Gastroesophageal sphincter (tissue), 4 donors: ENCODE measurements at regions not wholly inside any gene's neighbourhood (a gene's known extent, or its start where the extent isn't known, plus 50 kb on each side); places are given as distances from the start of the nearest gene placed in this dataset.

ENCODE experiments used
- ATAC-seq: fragments of 150-250 bp; one replicate; pipeline ENCODE4 v1.9.1; 2016; ENCODE audit warnings: mild to moderate bottlenecking, moderate library complexity
- H3K27ac ChIP-seq, 4 donors: fragments of 200-600 bp; sonication (generic) in 3 of 4; 1 replicate in 3 of 4; 2 replicates in 1 of 4; pipeline ENCODE4 v1.5.1; 2016 to 2019
- H3K27me3 ChIP-seq: fragments of 200-600 bp; sonication (generic); one replicate; pipeline ENCODE4 v1.5.1; 2019
- H3K36me3 ChIP-seq, 2 donors: fragments of 200-600 bp; sonication (generic); one replicate each; pipeline ENCODE4 v1.5.1; 2019; ENCODE audit warnings: control low read depth in 1 of 2
- H3K4me1 ChIP-seq, 3 donors: fragments of 200-600 bp; sonication (generic); 1 replicate in 2 of 3; 2 replicates in 1 of 3; pipeline ENCODE4 v1.5.1; 2016 to 2019; ENCODE audit warnings: control low read depth in 2 of 3
- H3K4me3 ChIP-seq, 2 donors: fragments of 200-600 bp; sonication (generic); one replicate each; pipeline ENCODE4 v1.5.1; 2019; ENCODE audit warnings: mild to moderate bottlenecking in 1 of 2, moderate library complexity in 1 of 2
- H3K9me3 ChIP-seq, 3 donors: fragments of 200-600 bp; sonication (generic); one replicate each; pipeline ENCODE4 v1.5.1; 2017 to 2019; ENCODE audit warnings: control low read depth in 2 of 3
- EP300 ChIP-seq: sonication (generic); formaldehyde crosslinking; IDR thresholded peaks from one replicate; pipeline ENCODE4 v1.6.1; 2017; ENCODE audit warnings: antibody characterized with exemption, mild to moderate bottlenecking
- POLR2A ChIP-seq, 2 donors: fragments of 450-650 bp; IDR thresholded peaks; one replicate each; pipeline ENCODE4 v1.6.1; 2017; ENCODE audit warnings: antibody characterized with exemption in 2 of 2, mild to moderate bottlenecking in 2 of 2, moderate library complexity in 1 of 2
- POLR2AphosphoS5 ChIP-seq: sonication (generic); formaldehyde crosslinking; IDR thresholded peaks from one replicate; pipeline ENCODE4 v1.6.1; 2017; ENCODE audit warnings: antibody characterized with exemption
- WGBS, 2 donors: methylation state at CpG; one replicate each; pipeline ENCODE4 v1.1.5; 2018; ENCODE audit warnings: low coverage in 1 of 2; 5-methylcytosine and 5-hydroxymethylcytosine counted together
- TF ChIP-seq, protein P1 (sequence below), 4 experiments: fragments of 200-600 bp in 2 of 4; fragments of 450-650 bp in 2 of 4; sonication (generic) in 1 of 4; IDR thresholded peaks; one replicate each; pipeline ENCODE4 v1.5.1; 2017 to 2019; ENCODE audit warnings: antibody characterized with exemption in 4 of 4, mild to moderate bottlenecking in 2 of 4, moderate library complexity in 2 of 4

GRCh38 chr11:13852481-13852880 lies 110.0 kb upstream of the SPON1 start:
- Histone ChIP-seq H3K27ac (no peak overlapping the region), H3K4me3 (no peak overlapping the region), H3K27me3 (peaks cover 18% of the 10 kb centered on the region), H3K36me3 (no peaks in the 10 kb centered on the region), H3K9me3 (no peaks in the 10 kb centered on the region), H3K4me1 (no peaks in the 10 kb centered on the region)
- TF ChIP-seq EP300 (no peak), POLR2AphosphoS5 (no peak), POLR2A (IDR thresholded peaks at IDR 0.05) (no peak)
- TF ChIP-seq, protein P1, sequence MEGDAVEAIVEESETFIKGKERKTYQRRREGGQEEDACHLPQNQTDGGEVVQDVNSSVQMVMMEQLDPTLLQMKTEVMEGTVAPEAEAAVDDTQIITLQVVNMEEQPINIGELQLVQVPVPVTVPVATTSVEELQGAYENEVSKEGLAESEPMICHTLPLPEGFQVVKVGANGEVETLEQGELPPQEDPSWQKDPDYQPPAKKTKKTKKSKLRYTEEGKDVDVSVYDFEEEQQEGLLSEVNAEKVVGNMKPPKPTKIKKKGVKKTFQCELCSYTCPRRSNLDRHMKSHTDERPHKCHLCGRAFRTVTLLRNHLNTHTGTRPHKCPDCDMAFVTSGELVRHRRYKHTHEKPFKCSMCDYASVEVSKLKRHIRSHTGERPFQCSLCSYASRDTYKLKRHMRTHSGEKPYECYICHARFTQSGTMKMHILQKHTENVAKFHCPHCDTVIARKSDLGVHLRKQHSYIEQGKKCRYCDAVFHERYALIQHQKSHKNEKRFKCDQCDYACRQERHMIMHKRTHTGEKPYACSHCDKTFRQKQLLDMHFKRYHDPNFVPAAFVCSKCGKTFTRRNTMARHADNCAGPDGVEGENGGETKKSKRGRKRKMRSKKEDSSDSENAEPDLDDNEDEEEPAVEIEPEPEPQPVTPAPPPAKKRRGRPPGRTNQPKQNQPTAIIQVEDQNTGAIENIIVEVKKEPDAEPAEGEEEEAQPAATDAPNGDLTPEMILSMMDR (IDR thresholded peaks at IDR 0.05): no peak
- no peak for ATAC-seq
- WGBS, 2 donors: 52 to 53% methylated on average over 3 to 5 of the region's 5 CpGs

- no peak overlapping the region for H3K27ac ChIP-seq
- peaks cover 7% of the 10 kb centered on the region for H3K27me3 ChIP-seq
- no peaks in the 10 kb centered on the region for H3K36me3 ChIP-seq
- H3K4me1 ChIP-seq: no peaks in the 10 kb centered on the region
- no peak for ATAC-seq
- no peaks in the 10 kb centered on the region for H3K9me3 ChIP-seq
- H3K4me3 ChIP-seq: no peak overlapping the region
- TF ChIP-seq, protein P1 (IDR thresholded peaks at IDR 0.05): no peak
- TF ChIP-seq EP300 (no peak), POLR2AphosphoS5 (no peak), POLR2A (IDR thresholded peaks at IDR 0.05) (no peak)
- 79 to 97% methylated on average over 2 to 3 of the region's 3 CpGs for WGBS, 2 donors
These were observed 104.7 kb upstream of the SPON1 start for GRCh38 chr11:13857828-13858227.

DNA sequence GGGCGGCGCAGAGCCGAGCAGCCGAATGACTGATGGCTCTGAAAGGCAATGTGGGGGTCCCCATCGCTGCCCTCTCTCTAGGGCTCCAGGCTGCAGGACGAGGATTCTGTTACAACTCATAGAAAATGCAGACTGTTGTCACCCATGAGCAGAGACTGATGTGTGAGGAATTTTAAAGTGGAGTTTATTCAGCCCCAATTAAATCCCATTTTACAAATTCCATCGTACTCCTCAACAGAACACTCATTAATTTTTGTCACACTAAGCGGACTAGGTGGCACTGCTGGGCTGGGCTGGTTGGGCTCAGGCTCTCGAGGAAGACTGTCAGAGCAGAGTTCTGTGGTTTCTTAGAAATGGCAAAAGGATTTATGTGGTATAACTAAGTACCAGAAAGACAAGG lies 102.6 kb upstream of the SPON1 start:
- TF ChIP-seq, protein P1 (IDR thresholded peaks at IDR 0.05): no peak
- no peak for TF ChIP-seq EP300
- no peak overlapping the region for H3K4me3 ChIP-seq
- H3K27me3 ChIP-seq: peaks cover 7% of the 10 kb centered on the region
- no peaks in the 10 kb centered on the region for H3K36me3 ChIP-seq
- no peaks in the 10 kb centered on the region for H3K4me1 ChIP-seq
- H3K9me3 ChIP-seq: no peaks in the 10 kb centered on the region
- no peak overlapping the region for H3K27ac ChIP-seq
- WGBS, 2 donors: 42 to 60% methylated on average over 2 to 3 of the region's 9 CpGs
- ATAC-seq: no peak

DNA sequence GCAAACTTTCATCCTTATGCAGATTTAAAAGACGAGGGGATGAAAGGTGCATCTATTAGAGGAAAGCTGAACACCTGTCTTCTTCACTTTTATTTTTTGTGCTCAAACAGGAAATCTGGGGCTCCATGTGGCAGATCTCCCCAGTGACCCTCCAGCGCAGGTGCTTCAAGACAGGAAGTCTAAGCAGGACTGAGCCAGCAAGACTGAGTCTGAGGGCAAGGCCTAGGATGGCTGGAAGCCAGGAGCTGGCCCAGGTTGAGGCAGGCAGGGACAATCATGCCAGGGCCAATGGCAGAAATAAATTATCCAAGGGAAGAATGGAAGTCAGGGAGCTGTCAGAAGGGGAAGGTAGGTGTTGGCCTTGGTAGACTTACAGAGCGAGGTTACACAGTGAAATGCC lies 101.1 kb upstream of the SPON1 start:
- Histone ChIP-seq H3K27me3 (peaks cover 2% of the 10 kb centered on the region), H3K4me1 (no peaks in the 10 kb centered on the region), H3K4me3 (no peak overlapping the region), H3K36me3 (no peaks in the 10 kb centered on the region), H3K27ac (no peak overlapping the region), H3K9me3 (no peaks in the 10 kb centered on the region)
- no peak for ATAC-seq
- WGBS, 2 donors: 61 to 94% methylated on average over 2 of the region's 3 CpGs
- no peak for TF ChIP-seq POLR2A (IDR thresholded peaks at IDR 0.05)
- TF ChIP-seq, protein P1 (IDR thresholded peaks at IDR 0.05): no peak
- no peak for TF ChIP-seq POLR2AphosphoS5
- TF ChIP-seq EP300: no peak

DNA sequence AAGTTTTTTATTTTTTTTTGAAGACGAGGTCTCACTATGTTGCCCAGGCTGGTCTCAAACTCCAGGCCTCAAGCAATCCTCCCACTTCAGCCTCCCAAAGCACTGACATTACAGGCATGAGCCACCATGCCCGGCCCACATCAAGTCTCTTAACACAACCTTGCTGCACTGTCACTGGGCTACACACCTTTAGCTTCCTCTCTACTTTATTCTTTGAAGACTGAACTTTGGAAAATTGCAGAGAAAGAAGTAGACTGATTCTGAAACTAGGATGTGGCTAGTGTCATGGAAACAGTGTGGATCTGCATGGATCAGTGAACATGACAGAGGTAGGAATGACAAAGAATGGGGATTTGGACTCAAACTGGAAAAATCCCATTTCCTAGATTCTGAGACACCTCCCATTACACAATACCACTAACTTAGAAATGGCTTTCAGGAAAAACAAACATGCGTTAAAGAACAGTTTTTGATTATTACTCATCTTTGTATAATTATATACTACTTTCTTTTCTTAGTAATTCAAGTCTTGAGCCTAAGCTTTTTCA lies 99.6 kb upstream of the SPON1 start:
- no peaks in the 10 kb centered on the region for H3K4me1 ChIP-seq

More for the DNA sequence above, 99.6 kb upstream of the SPON1 start:
- 84 to 87% methylated on average over 3 of the region's 3 CpGs for WGBS, 2 donors
- no peak overlapping the region for H3K27ac ChIP-seq
- H3K9me3 ChIP-seq: no peaks in the 10 kb centered on the region
- ATAC-seq: no peak
- no peak overlapping the region for H3K4me3 ChIP-seq
- no peaks in the 10 kb centered on the region for H3K36me3 ChIP-seq
- no peak for TF ChIP-seq POLR2A (IDR thresholded peaks at IDR 0.05)
- TF ChIP-seq EP300: no peak
- TF ChIP-seq POLR2AphosphoS5: no peak
- TF ChIP-seq, protein P1 (IDR thresholded peaks at IDR 0.05): no peak
- no peaks in the 10 kb centered on the region for H3K27me3 ChIP-seq
